Thymus (tissue), 11 donors: ENCODE measurements at regions not wholly inside any gene's neighbourhood (a gene's known extent, or its start where the extent isn't known, plus 50 kb on each side); places are given as distances from the start of the nearest gene placed in this dataset.
A peak's percentile ranks its signal among the peaks of the same experiment; 100 is the strongest.

ENCODE experiments used
- DNase-seq, 9 donors: peaks; one replicate each; pipeline ENCODE4 v3.0.0-alpha.2; 2013; ENCODE audit warnings: low spot score in 9 of 9, low read depth in 6 of 9, missing footprints in 1 of 9
- H3K27ac ChIP-seq, 2 donors: one replicate each; pipeline ENCODE4 v1.5.1; 2013; ENCODE audit warnings: control low read depth in 1 of 2, low read depth in 1 of 2, low read length in 1 of 2, mild to moderate bottlenecking in 1 of 2, moderate library complexity in 1 of 2
- H3K27me3 ChIP-seq, 2 donors: one replicate each; pipeline ENCODE4 v1.5.1; 2013; ENCODE audit warnings: low read length in 1 of 2; ENCODE audit not compliant: control insufficient read depth in 2 of 2, insufficient read depth in 1 of 2
- H3K36me3 ChIP-seq, 2 donors: one replicate each; pipeline ENCODE4 v1.5.1; 2013; ENCODE audit warnings: low read length in 1 of 2, mild to moderate bottlenecking in 1 of 2, moderate library complexity in 1 of 2; ENCODE audit not compliant: control insufficient read depth in 2 of 2, insufficient read depth in 2 of 2
- H3K4me1 ChIP-seq, 2 donors: one replicate each; pipeline ENCODE4 v1.5.1; 2013; ENCODE audit warnings: low read length in 2 of 2; ENCODE audit not compliant: control insufficient read depth in 2 of 2, insufficient read depth in 2 of 2
- H3K4me3 ChIP-seq, 2 donors: one replicate each; pipeline ENCODE4 v1.5.1; 2013; ENCODE audit warnings: low read length in 2 of 2, control low read depth in 1 of 2, mild to moderate bottlenecking in 1 of 2
- H3K9me3 ChIP-seq, 2 donors: one replicate each; pipeline ENCODE4 v1.5.1; 2013; ENCODE audit warnings: low read length in 1 of 2, mild to moderate bottlenecking in 1 of 2; ENCODE audit not compliant: control insufficient read depth in 2 of 2, insufficient read depth in 1 of 2
- WGBS: extraction: QIAGEN DNeasy Blood & Tissue Kit; methylation state at CpG from one replicate; pipeline ENCODE4 v1.1.7; 2013; 5-methylcytosine and 5-hydroxymethylcytosine counted together
- donor health status: healthy.

- no peak for DNase-seq
- no peaks in the 10 kb centered on the region for H3K27me3 ChIP-seq
- no peaks in the 10 kb centered on the region for H3K4me1 ChIP-seq
- no peak overlapping the region for H3K27ac ChIP-seq
- H3K4me3 ChIP-seq, result no peak overlapping the region
- H3K9me3 ChIP-seq, result no peaks in the 10 kb centered on the region
- H3K36me3 ChIP-seq, result no peaks in the 10 kb centered on the region
Measured at GRCh38 chr10:6319119-6319518, 116.4 kb downstream of the PFKFB3 start.

GRCh38 chr10:6320320-6321010 lies 117.7 kb downstream of the PFKFB3 start:
- no peaks in the 10 kb centered on the region for H3K4me1 ChIP-seq
- H3K27me3 ChIP-seq, result no peaks in the 10 kb centered on the region
- no peak for DNase-seq
- no peaks in the 10 kb centered on the region for H3K9me3 ChIP-seq
- no peaks in the 10 kb centered on the region for H3K36me3 ChIP-seq
- 80% methylated on average over 6 of the region's 6 CpGs for WGBS
- no peak overlapping the region for H3K27ac ChIP-seq
- no peak overlapping the region for H3K4me3 ChIP-seq

GRCh38 chr10:6321880-6322279 lies 119.1 kb downstream of the PFKFB3 start:
- 91% methylated on average over 9 of the region's 9 CpGs for WGBS
- no peak overlapping the region for H3K4me3 ChIP-seq
- H3K36me3 ChIP-seq, result no peaks in the 10 kb centered on the region
- H3K27me3 ChIP-seq, result no peaks in the 10 kb centered on the region
- DNase-seq, result no peak
- H3K4me1 ChIP-seq, result no peaks in the 10 kb centered on the region
- H3K27ac ChIP-seq, result no peak overlapping the region
- H3K9me3 ChIP-seq, result no peaks in the 10 kb centered on the region

- H3K9me3 ChIP-seq, result no peaks in the 10 kb centered on the region
- no peak overlapping the region for H3K4me3 ChIP-seq
- no peaks in the 10 kb centered on the region for H3K27me3 ChIP-seq
- no peaks in the 10 kb centered on the region for H3K36me3 ChIP-seq
- DNase-seq, result no peak
- H3K27ac ChIP-seq, result no peak overlapping the region
- H3K4me1 ChIP-seq, result no peaks in the 10 kb centered on the region
- 82% methylated on average over 3 of the region's 3 CpGs for WGBS
Measured at GRCh38 chr10:6322805-6323204, 120.1 kb downstream of the PFKFB3 start.

GRCh38 chr10:6327961-6328698 lies 125.4 kb downstream of the PFKFB3 start:
- H3K27me3 ChIP-seq, result no peaks in the 10 kb centered on the region
- H3K4me3 ChIP-seq, result no peak overlapping the region
- WGBS, result 98% methylated on average over 10 of the region's 10 CpGs
- DNase-seq, result no peak
- no peaks in the 10 kb centered on the region for H3K36me3 ChIP-seq
- H3K9me3 ChIP-seq, result peaks cover 0 to 3% of the 10 kb centered on the region in 2 donors
- H3K27ac ChIP-seq, result no peak overlapping the region
- no peaks in the 10 kb centered on the region for H3K4me1 ChIP-seq

- H3K4me1 ChIP-seq, result no peaks in the 10 kb centered on the region
- peaks cover 0 to 4% of the 10 kb centered on the region in 2 donors for H3K9me3 ChIP-seq
- H3K4me3 ChIP-seq, result no peak overlapping the region
- DNase-seq, result no peak
- WGBS, result 94% methylated on average over 11 of the region's 11 CpGs
- H3K27ac ChIP-seq, result peak overlapping the region in 1 of 2 donors; percentile 13
- H3K27me3 ChIP-seq, result no peaks in the 10 kb centered on the region
- H3K36me3 ChIP-seq, result no peaks in the 10 kb centered on the region
Measured at GRCh38 chr10:6328699-6329423, 126.1 kb downstream of the PFKFB3 start.

GRCh38 chr10:6333086-6333485 lies 130.4 kb downstream of the PFKFB3 start:
- no peak for DNase-seq
- H3K4me1 ChIP-seq, result no peaks in the 10 kb centered on the region
- no peak overlapping the region for H3K27ac ChIP-seq
- H3K9me3 ChIP-seq, result peaks cover 0 to 4% of the 10 kb centered on the region in 2 donors
- peaks cover 0 to 3% of the 10 kb centered on the region in 2 donors for H3K27me3 ChIP-seq
- no peak overlapping the region for H3K4me3 ChIP-seq
- no peaks in the 10 kb centered on the region for H3K36me3 ChIP-seq
- 97% methylated on average over 4 of the region's 4 CpGs for WGBS

- Histone ChIP-seq H3K9me3 (peaks cover 0 to 4% of the 10 kb centered on the region in 2 donors), H3K36me3 (no peaks in the 10 kb centered on the region), H3K4me3 (no peak overlapping the region), H3K27ac (no peak overlapping the region), H3K4me1 (no peaks in the 10 kb centered on the region), H3K27me3 (peaks cover 0 to 3% of the 10 kb centered on the region in 2 donors)
- no peak for DNase-seq
- WGBS, result 100% methylated on average over 2 of the region's 2 CpGs
Measured at GRCh38 chr10:6333973-6334372, 131.2 kb downstream of the PFKFB3 start.

- H3K27me3 ChIP-seq, result peaks cover 0 to 5% of the 10 kb centered on the region in 2 donors
- H3K9me3 ChIP-seq, result peaks cover 0 to 4% of the 10 kb centered on the region in 2 donors
- DNase-seq, result no peak
- no peaks in the 10 kb centered on the region for H3K4me1 ChIP-seq
- whole genome bisulfite sequencing, result over 99% methylated on average over 3 of the region's 3 CpGs
- H3K36me3 ChIP-seq, result no peaks in the 10 kb centered on the region
- H3K4me3 ChIP-seq, result no peak overlapping the region
- H3K27ac ChIP-seq, result no peak overlapping the region
Measured at GRCh38 chr10:6336016-6336415, 133.3 kb downstream of the PFKFB3 start.
